UCSD-AML1 (cell line): ENCODE measurements at regions not wholly inside any gene's neighbourhood (a gene's known extent, or its start where the extent isn't known, plus 50 kb on each side); places are given as distances from the start of the nearest gene placed in this dataset.

Source experiments
- DNase-seq: peaks from one replicate; lab custom pipeline; 2025; ENCODE audit not compliant: unreplicated experiment; lab: John Stamatoyannopoulos, UW

- DNase-seq: no peak
These were observed 373.4 kb upstream of the IRX4 start for GRCh38 chr5:2255915-2256690.

GRCh38 chr5:2254880-2255750, 372.4 kb upstream of the IRX4 start:
- no peak for DNase-seq

- DNase-seq: no peak
These were observed 371.7 kb upstream of the IRX4 start for GRCh38 chr5:2254406-2254805.

GRCh38 chr5:2253040-2253975, 370.6 kb upstream of the IRX4 start:
- no peak for DNase-seq

- no peak for DNase-seq
These were observed 369.0 kb upstream of the IRX4 start for GRCh38 chr5:2251751-2252150.

- DNase-seq: no peak
These were observed 368.6 kb upstream of the IRX4 start for GRCh38 chr5:2251298-2251697.

- no peak for DNase-seq
These were observed 367.7 kb upstream of the IRX4 start for GRCh38 chr5:2250365-2250950.

- DNase-seq: no peak
These were observed 366.7 kb upstream of the IRX4 start for GRCh38 chr5:2249442-2249841.

GRCh38 chr5:2249026-2249425, 366.3 kb upstream of the IRX4 start:
- DNase-seq: no peak

- no peak for DNase-seq
These were observed 359.8 kb upstream of the IRX4 start for GRCh38 chr5:2242539-2242938.

GRCh38 chr5:2241842-2242241, 359.1 kb upstream of the IRX4 start:
- no peak for DNase-seq

- no peak for DNase-seq
These were observed 357.6 kb upstream of the IRX4 start for GRCh38 chr5:2240118-2240904.

- DNase-seq: no peak
These were observed 356.6 kb upstream of the IRX4 start for GRCh38 chr5:2239201-2239910.

- DNase-seq: no peak
These were observed 356.0 kb upstream of the IRX4 start for GRCh38 chr5:2238732-2239131.

- DNase-seq: no peak
These were observed 344.7 kb upstream of the IRX4 start for GRCh38 chr5:2227433-2227832.

- DNase-seq: no peak
These were observed 342.0 kb upstream of the IRX4 start for GRCh38 chr5:2224689-2225088.

- no peak for DNase-seq
These were observed 340.6 kb upstream of the IRX4 start for GRCh38 chr5:2223303-2223702.

- DNase-seq: no peak
These were observed 339.7 kb upstream of the IRX4 start for GRCh38 chr5:2222246-2222992.

- DNase-seq: no peak
These were observed 338.7 kb upstream of the IRX4 start for GRCh38 chr5:2221450-2221849.
